Panc1 (cell line): ENCODE measurements at regions not wholly inside any gene's neighbourhood (a gene's known extent, or its start where the extent isn't known, plus 50 kb on each side); places are given as distances from the start of the nearest gene placed in this dataset.

Experiments used
- CTCF ChIP-seq: fragments of 450-650 bp; IDR thresholded peaks from 2 replicates; pipeline ENCODE4 v1.5.1; 2017; ENCODE audit warnings: mild to moderate bottlenecking
- POLR2AphosphoS5 ChIP-seq: IDR thresholded peaks from 2 replicates; pipeline ENCODE4 v1.6.1; 2012; ENCODE audit warnings: mild to moderate bottlenecking, low read depth, low read length, moderate library complexity

GRCh38 chr13:109587689-109588088, 198.7 kb downstream of the IRS2 start:
- TF ChIP-seq CTCF (no peak), POLR2AphosphoS5 (no peak)
